ENCODE measurements at regions not wholly inside any gene's neighbourhood (a gene's known extent, or its start where the extent isn't known, plus 50 kb on each side); places are given as distances from the start of the nearest gene placed in this dataset.

DNA sequence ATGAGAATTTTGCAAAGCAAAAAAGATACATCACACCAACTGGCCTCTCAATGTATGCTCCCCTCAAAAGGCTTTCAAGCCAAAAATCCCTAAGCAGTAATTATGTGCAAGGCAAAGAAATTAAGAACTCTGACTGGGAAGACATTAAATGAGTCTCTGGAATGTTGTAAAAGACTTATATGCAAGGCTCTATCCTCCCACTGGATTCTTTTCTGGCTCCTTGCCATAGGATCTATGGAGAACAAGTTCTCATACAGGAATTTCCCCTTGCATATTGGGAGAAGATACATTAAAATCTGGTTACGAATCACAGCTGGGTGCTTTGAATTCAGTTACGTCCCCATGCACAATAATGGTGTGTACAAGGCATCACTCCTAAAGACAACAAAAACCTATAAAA is 73.4 kb upstream of the ATL2 start:
- no peak for DNase-seq (ENCODE audit: low read depth)
- TF ChIP-seq, protein P1, sequence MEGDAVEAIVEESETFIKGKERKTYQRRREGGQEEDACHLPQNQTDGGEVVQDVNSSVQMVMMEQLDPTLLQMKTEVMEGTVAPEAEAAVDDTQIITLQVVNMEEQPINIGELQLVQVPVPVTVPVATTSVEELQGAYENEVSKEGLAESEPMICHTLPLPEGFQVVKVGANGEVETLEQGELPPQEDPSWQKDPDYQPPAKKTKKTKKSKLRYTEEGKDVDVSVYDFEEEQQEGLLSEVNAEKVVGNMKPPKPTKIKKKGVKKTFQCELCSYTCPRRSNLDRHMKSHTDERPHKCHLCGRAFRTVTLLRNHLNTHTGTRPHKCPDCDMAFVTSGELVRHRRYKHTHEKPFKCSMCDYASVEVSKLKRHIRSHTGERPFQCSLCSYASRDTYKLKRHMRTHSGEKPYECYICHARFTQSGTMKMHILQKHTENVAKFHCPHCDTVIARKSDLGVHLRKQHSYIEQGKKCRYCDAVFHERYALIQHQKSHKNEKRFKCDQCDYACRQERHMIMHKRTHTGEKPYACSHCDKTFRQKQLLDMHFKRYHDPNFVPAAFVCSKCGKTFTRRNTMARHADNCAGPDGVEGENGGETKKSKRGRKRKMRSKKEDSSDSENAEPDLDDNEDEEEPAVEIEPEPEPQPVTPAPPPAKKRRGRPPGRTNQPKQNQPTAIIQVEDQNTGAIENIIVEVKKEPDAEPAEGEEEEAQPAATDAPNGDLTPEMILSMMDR (conservative IDR thresholded peaks at IDR 0.05; ENCODE audit: low read length), result no peak
- no peak overlapping the region for H3K4me3 ChIP-seq (ENCODE audit: low read length)

DNA sequence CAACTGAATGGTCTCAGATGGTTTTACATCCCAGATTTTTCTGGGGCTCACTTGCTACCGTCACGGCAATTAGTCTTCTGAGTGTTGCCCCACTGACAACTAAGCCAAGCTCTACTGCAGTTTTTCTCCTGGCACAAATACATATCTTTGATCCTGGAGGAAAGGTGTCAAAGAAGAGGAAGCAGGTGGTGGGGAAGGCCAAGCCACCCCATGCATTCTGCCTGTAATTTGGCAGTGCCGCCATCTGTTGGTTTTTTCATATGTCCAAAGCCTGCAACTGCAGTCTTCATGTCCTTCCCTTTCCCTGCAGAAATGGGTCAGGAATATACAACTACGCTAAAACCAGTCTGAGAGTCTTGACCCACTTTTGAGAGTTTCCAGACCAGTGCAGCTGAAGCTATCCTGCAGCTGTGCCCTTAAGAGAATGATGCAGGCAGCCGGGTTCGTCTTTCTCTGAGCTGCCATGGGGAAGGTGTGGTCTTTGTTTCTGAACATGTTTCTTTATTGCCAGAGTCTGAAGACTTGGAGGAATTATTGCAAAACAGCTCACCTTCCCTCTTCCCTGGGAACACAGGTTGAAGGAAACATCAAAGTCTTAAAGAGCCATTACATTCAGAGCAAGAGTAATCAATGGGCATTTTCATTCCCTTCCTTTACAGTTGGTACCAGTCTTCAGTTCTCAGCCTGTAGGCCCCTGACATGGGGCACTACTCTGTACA is 71.8 kb upstream of the ATL2 start:
- no peak overlapping the region for H3K4me3 ChIP-seq (ENCODE audit: low read length)
- TF ChIP-seq, protein P1 (conservative IDR thresholded peaks at IDR 0.05; ENCODE audit: low read length), result no peak
- DNase-seq (ENCODE audit: low read depth), result no peak

DNA sequence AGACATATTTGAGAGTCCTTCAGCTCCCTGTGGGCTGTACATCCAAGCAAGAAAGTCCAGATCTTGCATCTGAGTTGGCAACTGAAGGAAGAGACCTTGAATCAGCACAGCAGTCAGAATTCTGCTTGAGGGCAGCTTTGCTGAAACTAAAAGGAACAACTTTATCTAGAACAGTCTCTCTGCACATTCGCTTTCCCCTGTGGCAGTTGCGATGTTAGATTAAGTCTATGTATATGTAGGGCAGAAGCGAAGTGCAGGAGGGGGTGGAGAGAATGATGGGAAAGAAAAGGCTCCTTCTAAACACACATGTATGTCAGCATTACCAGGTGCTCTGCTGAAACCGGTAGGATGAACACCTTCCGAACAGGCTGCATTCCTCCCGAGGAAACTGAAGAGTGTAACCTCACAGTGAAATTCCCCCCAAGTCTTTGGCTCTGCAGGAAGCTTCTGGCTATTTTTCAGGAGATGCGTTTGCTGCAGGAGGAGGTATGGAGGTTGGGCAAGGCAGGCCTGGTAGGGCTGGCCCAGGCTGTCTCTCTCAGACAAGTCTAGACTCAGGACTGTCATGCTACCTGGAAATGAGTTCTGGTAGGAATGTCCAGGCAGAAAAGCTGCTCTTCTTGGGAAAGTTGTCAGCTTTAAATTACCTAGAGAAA is 70.0 kb upstream of the ATL2 start:
- TF ChIP-seq, protein P1 (conservative IDR thresholded peaks at IDR 0.05; ENCODE audit: low read length), result no peak
- no peak overlapping the region for H3K4me3 ChIP-seq (ENCODE audit: low read length)
- DNase-seq (ENCODE audit: low read depth), result no peak

DNA sequence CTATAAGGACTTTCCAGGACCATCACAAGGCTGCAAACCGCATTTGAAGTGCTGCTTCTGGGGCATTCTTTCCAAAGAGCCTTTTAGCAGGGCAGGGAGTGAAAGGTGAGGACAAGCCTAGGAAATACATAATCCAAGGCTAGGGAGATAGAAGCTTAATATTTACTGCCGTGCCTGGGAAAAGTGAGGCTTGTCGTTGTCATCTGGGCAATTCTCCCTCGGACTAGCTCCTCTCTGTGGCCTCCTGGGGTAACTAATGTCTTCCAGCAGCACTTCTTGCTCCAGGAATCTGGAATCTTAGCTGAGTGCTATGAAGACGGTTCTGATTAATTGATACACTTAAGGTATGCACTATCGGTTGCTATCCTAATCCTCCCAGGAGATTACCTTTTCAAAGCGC is 69.3 kb upstream of the ATL2 start:
- DNase-seq (ENCODE audit: low read depth), result no peak
- no peak overlapping the region for H3K4me3 ChIP-seq (ENCODE audit: low read length)
- TF ChIP-seq, protein P1 (conservative IDR thresholded peaks at IDR 0.05; ENCODE audit: low read length), result peak; percentile 45

DNA sequence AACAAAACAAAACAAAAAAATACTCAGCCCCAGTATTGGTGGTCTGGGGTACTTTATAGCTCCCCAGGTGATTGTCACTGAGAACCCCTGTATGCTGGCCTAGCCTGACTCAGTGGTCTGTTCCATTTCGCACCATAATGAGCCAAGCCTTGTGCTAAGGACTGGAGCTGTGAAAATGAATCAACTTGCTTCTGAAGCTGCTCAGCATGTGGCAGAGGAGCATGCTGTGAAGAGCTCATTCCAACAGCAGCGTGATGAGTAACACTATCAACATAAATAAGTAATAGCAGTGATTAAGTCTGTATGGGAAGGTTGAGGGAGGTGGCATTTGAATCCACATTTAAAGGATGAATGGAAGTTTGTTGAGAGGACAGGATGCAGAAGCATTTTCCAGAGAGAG is 67.2 kb upstream of the ATL2 start:
- TF ChIP-seq, protein P1 (conservative IDR thresholded peaks at IDR 0.05; ENCODE audit: low read length), result no peak
- DNase-seq (ENCODE audit: low read depth), result peak; percentile 13
- no peak overlapping the region for H3K4me3 ChIP-seq (ENCODE audit: low read length)

DNA sequence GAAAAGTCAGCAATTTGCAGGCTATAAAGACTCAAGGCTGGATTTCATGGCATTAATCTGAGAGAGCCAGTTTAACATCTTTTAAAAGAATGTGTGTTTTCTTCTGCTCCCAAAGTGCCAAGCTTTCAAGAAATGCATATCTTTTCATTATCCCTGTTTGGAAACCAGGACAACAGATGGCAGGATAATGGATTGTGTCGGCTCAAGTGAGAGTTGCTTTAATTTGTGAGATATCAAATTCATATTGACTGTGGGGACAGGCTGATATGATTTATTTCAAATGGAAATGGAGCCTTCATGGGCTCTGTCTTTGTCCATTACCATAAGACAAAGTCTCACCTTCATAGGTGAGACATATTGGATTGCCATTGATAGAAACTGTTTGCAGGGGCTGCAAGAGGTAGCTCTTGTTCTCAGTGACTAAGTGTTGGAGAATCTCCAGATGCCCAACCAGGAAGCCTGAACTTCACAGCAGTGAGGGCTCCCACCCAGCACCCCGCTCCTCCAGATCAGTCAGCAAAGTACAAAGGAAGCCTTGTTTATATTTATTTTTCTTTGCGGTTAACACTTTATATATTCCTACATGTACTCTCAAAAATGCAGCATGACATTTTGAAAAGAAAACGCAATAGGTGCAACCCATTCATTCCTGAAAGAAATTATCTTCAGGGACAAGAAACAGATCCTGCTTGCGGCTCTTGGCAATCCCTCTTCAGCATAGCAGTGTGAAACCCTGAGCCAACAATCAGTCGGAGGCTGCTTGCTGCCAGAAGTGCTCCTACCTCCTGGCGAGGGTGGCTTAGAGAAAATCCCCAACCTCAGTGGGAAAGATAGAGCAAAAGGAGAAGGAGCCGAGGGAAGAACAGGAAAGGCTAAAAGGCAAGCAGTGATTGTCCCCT is 65.8 kb upstream of the ATL2 start:
- TF ChIP-seq, protein P1 (conservative IDR thresholded peaks at IDR 0.05; ENCODE audit: low read length), result no peak
- no peak overlapping the region for H3K4me3 ChIP-seq (ENCODE audit: low read length)
- no peak for DNase-seq (ENCODE audit: low read depth)

Data from AG10803 (cell line).